ENCODE measurements at regions not wholly inside any gene's neighbourhood (a gene's known extent, or its start where the extent isn't known, plus 50 kb on each side); places are given as distances from the start of the nearest gene placed in this dataset.

DNA sequence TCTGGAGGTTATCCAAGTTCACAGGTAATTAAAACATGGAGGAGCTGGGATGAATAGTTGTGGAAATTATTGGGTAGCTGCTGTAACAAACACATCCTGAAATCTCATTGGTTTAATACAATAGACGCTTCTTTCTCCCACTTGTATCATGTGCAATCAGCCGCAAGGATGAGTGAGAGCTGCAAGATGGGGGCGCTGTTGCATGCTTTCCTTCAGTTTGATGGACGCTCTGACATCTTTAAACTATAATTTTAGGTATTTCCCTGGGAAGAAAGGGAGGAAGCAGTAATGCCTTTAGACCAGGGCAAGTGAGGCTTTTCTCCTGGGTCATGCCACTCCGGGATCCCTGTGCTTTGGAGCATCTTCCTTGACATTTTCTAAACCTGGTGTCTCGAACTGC is 178.7 kb downstream of the PAWR start:
- no peak for DNase-seq (ENCODE audit: low read depth, low spot score)
- no peak overlapping the region for H3K4me3 ChIP-seq (ENCODE audit: low read depth, low read length)
- in situ Hi-C loops (cut with HindIII; ENCODE audit: low sequenced_read_pairs): no loop called here
- TF ChIP-seq, protein P1, sequence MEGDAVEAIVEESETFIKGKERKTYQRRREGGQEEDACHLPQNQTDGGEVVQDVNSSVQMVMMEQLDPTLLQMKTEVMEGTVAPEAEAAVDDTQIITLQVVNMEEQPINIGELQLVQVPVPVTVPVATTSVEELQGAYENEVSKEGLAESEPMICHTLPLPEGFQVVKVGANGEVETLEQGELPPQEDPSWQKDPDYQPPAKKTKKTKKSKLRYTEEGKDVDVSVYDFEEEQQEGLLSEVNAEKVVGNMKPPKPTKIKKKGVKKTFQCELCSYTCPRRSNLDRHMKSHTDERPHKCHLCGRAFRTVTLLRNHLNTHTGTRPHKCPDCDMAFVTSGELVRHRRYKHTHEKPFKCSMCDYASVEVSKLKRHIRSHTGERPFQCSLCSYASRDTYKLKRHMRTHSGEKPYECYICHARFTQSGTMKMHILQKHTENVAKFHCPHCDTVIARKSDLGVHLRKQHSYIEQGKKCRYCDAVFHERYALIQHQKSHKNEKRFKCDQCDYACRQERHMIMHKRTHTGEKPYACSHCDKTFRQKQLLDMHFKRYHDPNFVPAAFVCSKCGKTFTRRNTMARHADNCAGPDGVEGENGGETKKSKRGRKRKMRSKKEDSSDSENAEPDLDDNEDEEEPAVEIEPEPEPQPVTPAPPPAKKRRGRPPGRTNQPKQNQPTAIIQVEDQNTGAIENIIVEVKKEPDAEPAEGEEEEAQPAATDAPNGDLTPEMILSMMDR (IDR thresholded peaks at IDR 0.05; ENCODE audit: low read depth, low read length): no peak

DNA sequence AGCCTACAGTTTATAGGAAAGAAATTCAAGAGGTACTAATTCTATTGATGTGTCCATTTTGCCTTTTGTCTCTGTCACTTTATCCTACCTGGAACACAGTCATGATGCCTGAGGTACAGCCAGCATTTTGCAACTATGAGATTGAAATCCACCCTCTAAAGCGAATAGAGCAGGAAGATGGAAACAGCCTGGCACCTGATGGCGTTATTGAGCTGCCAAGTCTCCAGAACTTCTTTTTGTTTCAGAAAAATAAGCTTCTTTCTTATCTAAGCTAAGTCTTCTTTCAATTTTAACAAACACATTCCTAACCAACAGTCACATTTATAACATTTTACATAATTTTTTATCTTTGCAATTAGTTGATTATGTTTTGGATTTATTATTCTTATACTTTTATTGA is 182.1 kb downstream of the PAWR start:
- in situ Hi-C loops (cut with HindIII; ENCODE audit: low sequenced_read_pairs): no loop called here
- TF ChIP-seq, protein P1 (IDR thresholded peaks at IDR 0.05; ENCODE audit: low read depth, low read length): no peak
- no peak overlapping the region for H3K4me3 ChIP-seq (ENCODE audit: low read depth, low read length)

More for the DNA sequence above, 182.1 kb downstream of the PAWR start:
- DNase-seq (ENCODE audit: low read depth, low spot score): no peak
